HG03039 (cell line): ENCODE measurements at regions not wholly inside any gene's neighbourhood (a gene's known extent, or its start where the extent isn't known, plus 50 kb on each side); places are given as distances from the start of the nearest gene placed in this dataset.

Experiments
- ATAC-seq: cut with Tn5 transposase; IDR thresholded peaks from one replicate; pipeline ENCODE4 v1.9.1; 2021; ENCODE audit warnings: mild to moderate bottlenecking, moderate library complexity; ENCODE audit not compliant: unreplicated experiment

- no peak for ATAC-seq
Observed at GRCh38 chr2:118254116-118254515, 165.8 kb downstream of the INSIG2 start.

GRCh38 chr2:118251427-118251826, 163.2 kb downstream of the INSIG2 start:
- ATAC-seq = no peak

GRCh38 chr2:118250463-118250862, 162.2 kb downstream of the INSIG2 start:
- no peak for ATAC-seq

- ATAC-seq = peak; percentile 14
Observed at GRCh38 chr2:118250001-118250400, 161.7 kb downstream of the INSIG2 start.

GRCh38 chr2:118249531-118249930, 161.3 kb downstream of the INSIG2 start:
- peak; percentile 76 for ATAC-seq

GRCh38 chr2:118246726-118247125, 158.5 kb downstream of the INSIG2 start:
- ATAC-seq = no peak

GRCh38 chr2:118246079-118246478, 157.8 kb downstream of the INSIG2 start:
- ATAC-seq = no peak

GRCh38 chr2:118244686-118245085, 156.4 kb downstream of the INSIG2 start:
- ATAC-seq = no peak

GRCh38 chr2:118243031-118243430, 154.8 kb downstream of the INSIG2 start:
- no peak for ATAC-seq

GRCh38 chr2:118242216-118242615, 153.9 kb downstream of the INSIG2 start:
- no peak for ATAC-seq

GRCh38 chr2:118241128-118241527, 152.9 kb downstream of the INSIG2 start:
- ATAC-seq = no peak

- no peak for ATAC-seq
Observed at GRCh38 chr2:118240276-118240675, 152.0 kb downstream of the INSIG2 start.

GRCh38 chr2:118239284-118239683, 151.0 kb downstream of the INSIG2 start:
- ATAC-seq = no peak

- ATAC-seq = no peak
Observed at GRCh38 chr2:118237451-118237850, 149.2 kb downstream of the INSIG2 start.

- no peak for ATAC-seq
Observed at GRCh38 chr2:118232796-118233195, 144.5 kb downstream of the INSIG2 start.

GRCh38 chr2:118232391-118232790, 144.1 kb downstream of the INSIG2 start:
- no peak for ATAC-seq

- no peak for ATAC-seq
Observed at GRCh38 chr2:118231759-118232158, 143.5 kb downstream of the INSIG2 start.

GRCh38 chr2:118227698-118228508, 139.6 kb downstream of the INSIG2 start:
- ATAC-seq = no peak

GRCh38 chr2:118225666-118226065, 137.4 kb downstream of the INSIG2 start:
- ATAC-seq = no peak

GRCh38 chr2:118224895-118225311, 136.6 kb downstream of the INSIG2 start:
- ATAC-seq = no peak

- ATAC-seq = peak; percentile 47
Observed at GRCh38 chr2:118223992-118224894, 136.0 kb downstream of the INSIG2 start.

GRCh38 chr2:118223511-118223991, 135.3 kb downstream of the INSIG2 start:
- ATAC-seq = no peak
